Esophagus muscularis mucosa (tissue), 4 donors: ENCODE measurements at regions not wholly inside any gene's neighbourhood (a gene's known extent, or its start where the extent isn't known, plus 50 kb on each side); places are given as distances from the start of the nearest gene placed in this dataset.

Experiments
- DNase-seq: peaks from one replicate; pipeline ENCODE4 v3.0.0-alpha.2; 2017; ENCODE audit errors: extremely low spot score
- H3K27ac ChIP-seq, 4 donors: fragments of 200-600 bp; sonication (generic); replicated peaks in 1 of 4; 1 replicate in 3 of 4; 2 replicates in 1 of 4; pipeline ENCODE4 v1.5.1; 2016 to 2019; ENCODE audit warnings: mild to moderate bottlenecking in 1 of 4
- H3K27me3 ChIP-seq, 4 donors: fragments of 200-600 bp; sonication (generic); one replicate each; pipeline versions ENCODE4 v1.5.1 to v1.6.0; 2016 to 2019
- H3K36me3 ChIP-seq, 4 donors: fragments of 200-600 bp; sonication (generic); one replicate each; pipeline ENCODE4 v1.5.1; 2016 to 2019
- H3K4me1 ChIP-seq, 4 donors: fragments of 200-600 bp; sonication (generic); one replicate each; pipeline ENCODE4 v1.5.1; 2016 to 2019
- H3K4me3 ChIP-seq, 4 donors: fragments of 200-600 bp; sonication (generic); 1 replicate in 2 of 4; 2 replicates in 2 of 4; pipeline ENCODE4 v1.5.1; 2016 to 2019; ENCODE audit warnings: mild to moderate bottlenecking in 4 of 4, moderate library complexity in 1 of 4
- H3K9me3 ChIP-seq, 4 donors: fragments of 200-600 bp; sonication (generic); 1 replicate in 3 of 4; 2 replicates in 1 of 4; pipeline ENCODE4 v1.5.1; 2016 to 2019
- CTCF ChIP-seq, 3 experiments: fragments of 200-600 bp in 2 of 3; fragments of 450-650 bp in 1 of 3; sonication (generic) in 2 of 3; IDR thresholded peaks; one replicate each; pipeline ENCODE4 v1.5.1; 2017 to 2019; ENCODE audit warnings: antibody characterized with exemption in 3 of 3, mild to moderate bottlenecking in 2 of 3, moderate library complexity in 1 of 3
- EP300 ChIP-seq: sonication (generic); formaldehyde crosslinking; IDR thresholded peaks from one replicate; pipeline ENCODE4 v1.6.1; 2017; ENCODE audit warnings: antibody characterized with exemption
- POLR2A ChIP-seq: fragments of 450-650 bp; IDR thresholded peaks from one replicate; pipeline ENCODE4 v1.6.1; 2017; ENCODE audit warnings: antibody characterized with exemption, moderate library complexity, mild to moderate bottlenecking, low read depth
- POLR2AphosphoS5 ChIP-seq, 2 donors: sonication (generic); formaldehyde crosslinking; IDR thresholded peaks; one replicate each; pipeline ENCODE4 v1.6.1; 2017; ENCODE audit warnings: antibody characterized with exemption in 2 of 2
- WGBS: methylation state at CpG from one replicate; pipeline ENCODE4 v1.1.5; 2018; 5-methylcytosine and 5-hydroxymethylcytosine counted together
- intact Hi-C: fragments of 100-400 bp; cut with DNase I; formaldehyde crosslinking; loops from one replicate; pipeline ENCODE4 v1.15.1; 2023

- no peaks in the 10 kb centered on the region for H3K27me3 ChIP-seq
- no peak for DNase-seq
- no peak for TF ChIP-seq CTCF (IDR thresholded peaks at IDR 0.05)
- H3K4me1 ChIP-seq, result no peaks in the 10 kb centered on the region
- intact Hi-C loops, result no loop called here
- WGBS, result 92% methylated on average over 6 of the region's 6 CpGs
- no peak overlapping the region for H3K4me3 ChIP-seq
- no peak overlapping the region for H3K27ac ChIP-seq
- H3K36me3 ChIP-seq, result no peaks in the 10 kb centered on the region
- H3K9me3 ChIP-seq, result no peaks in the 10 kb centered on the region
Measured at GRCh38 chr18:60875957-60876507, 457.2 kb upstream of the CDH20 start.

DNA sequence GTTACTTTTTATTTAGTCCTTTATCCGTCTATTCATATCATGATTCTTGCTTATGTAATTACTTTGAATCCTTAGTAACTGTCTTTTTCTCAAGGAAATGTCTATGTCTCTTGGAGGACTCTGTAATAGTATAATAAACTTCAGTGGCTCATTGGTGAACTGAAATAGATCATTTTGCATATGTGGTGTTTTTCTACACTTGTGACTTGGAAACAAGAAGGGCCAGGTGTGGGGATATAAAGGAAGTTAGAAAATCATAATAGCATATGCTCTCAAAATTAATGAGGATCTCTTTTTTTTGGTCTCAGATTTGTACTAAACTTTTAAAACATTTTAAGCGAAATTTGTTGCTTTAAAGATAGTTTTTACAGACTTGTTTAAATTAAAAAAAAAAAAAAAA is 453.0 kb upstream of the CDH20 start:
- Histone ChIP-seq H3K9me3 (no peaks in the 10 kb centered on the region), H3K4me1 (no peaks in the 10 kb centered on the region), H3K27me3 (no peaks in the 10 kb centered on the region), H3K36me3 (no peaks in the 10 kb centered on the region), H3K27ac (no peak overlapping the region), H3K4me3 (no peak overlapping the region)
- 62% methylated on average over 2 of the region's 2 CpGs for WGBS
- no peak for DNase-seq
- intact Hi-C loops, result no loop called here
- no peak for TF ChIP-seq POLR2A
- no peak for TF ChIP-seq CTCF (IDR thresholded peaks at IDR 0.05)
- no peak for TF ChIP-seq EP300
- TF ChIP-seq POLR2AphosphoS5 (IDR thresholded peaks at IDR 0.05), result no peak

DNA sequence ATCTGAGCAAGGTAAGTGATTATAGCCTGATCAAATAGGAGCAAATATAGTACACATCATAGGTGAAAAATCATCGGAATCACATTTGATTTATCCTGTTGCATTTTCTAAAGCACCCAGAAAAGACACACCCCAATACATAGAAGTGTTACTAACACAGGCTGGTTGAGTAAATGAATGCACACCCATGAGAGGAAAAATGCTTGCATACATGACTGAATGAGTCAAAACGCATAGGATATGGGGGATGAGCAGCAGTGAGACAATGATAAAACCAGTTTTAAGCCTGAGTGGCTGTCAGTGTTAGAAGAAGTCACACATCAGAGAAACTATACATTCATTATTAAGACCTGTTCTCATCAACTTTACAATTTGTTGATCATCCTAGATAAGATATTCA is 449.6 kb upstream of the CDH20 start:
- no peaks in the 10 kb centered on the region for H3K27me3 ChIP-seq
- no peak for TF ChIP-seq POLR2AphosphoS5 (IDR thresholded peaks at IDR 0.05)
- TF ChIP-seq CTCF (IDR thresholded peaks at IDR 0.05), result no peak
- no peak for TF ChIP-seq POLR2A
- TF ChIP-seq EP300, result no peak
- no peak for DNase-seq
- H3K27ac ChIP-seq, result no peak overlapping the region
- 92% methylated on average over 2 of the region's 2 CpGs for WGBS
- no peaks in the 10 kb centered on the region for H3K9me3 ChIP-seq
- no peaks in the 10 kb centered on the region for H3K36me3 ChIP-seq
- no peak overlapping the region for H3K4me3 ChIP-seq
- no peaks in the 10 kb centered on the region for H3K4me1 ChIP-seq
- intact Hi-C loops, result no loop called here

- DNase-seq, result no peak
- H3K27me3 ChIP-seq, result no peaks in the 10 kb centered on the region
- no peak overlapping the region for H3K4me3 ChIP-seq
- intact Hi-C loops, result no loop called here
- no peak overlapping the region for H3K27ac ChIP-seq
- no peaks in the 10 kb centered on the region for H3K9me3 ChIP-seq
- no peak for TF ChIP-seq CTCF (IDR thresholded peaks at IDR 0.05)
- no peaks in the 10 kb centered on the region for H3K36me3 ChIP-seq
- 95% methylated on average over 6 of the region's 6 CpGs for WGBS
- no peaks in the 10 kb centered on the region for H3K4me1 ChIP-seq
Measured at GRCh38 chr18:60888071-60888624, 445.1 kb upstream of the CDH20 start.

DNA sequence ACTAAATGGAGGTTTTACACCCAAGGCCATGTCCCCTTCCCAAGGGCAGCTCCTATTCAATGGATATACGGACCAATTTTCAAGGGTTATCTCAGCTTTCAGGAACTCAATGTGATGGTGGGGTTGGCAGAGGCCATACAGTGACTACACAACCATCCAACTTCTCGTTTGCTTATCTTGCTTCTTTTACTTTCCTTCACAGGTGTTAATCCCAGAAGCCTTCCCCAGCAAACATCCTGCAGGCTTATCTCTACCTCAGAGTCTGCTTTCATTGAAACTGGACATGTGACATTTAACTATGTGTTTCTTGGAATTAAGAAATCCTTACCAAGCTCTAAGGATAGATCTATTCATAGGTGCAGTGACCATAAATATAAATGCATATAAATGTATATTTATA is 443.8 kb upstream of the CDH20 start:
- no peak overlapping the region for H3K27ac ChIP-seq
- intact Hi-C loops, result no loop called here
- WGBS, result 97% methylated on average over 2 of the region's 2 CpGs
- no peaks in the 10 kb centered on the region for H3K9me3 ChIP-seq
- H3K4me3 ChIP-seq, result no peak overlapping the region
- no peaks in the 10 kb centered on the region for H3K4me1 ChIP-seq
- DNase-seq, result no peak
- TF ChIP-seq POLR2A, result no peak
- no peak for TF ChIP-seq EP300
- TF ChIP-seq POLR2AphosphoS5 (IDR thresholded peaks at IDR 0.05), result no peak
- no peak for TF ChIP-seq CTCF (IDR thresholded peaks at IDR 0.05)
- H3K27me3 ChIP-seq, result no peaks in the 10 kb centered on the region
- no peaks in the 10 kb centered on the region for H3K36me3 ChIP-seq
